HG03442 (cell line): ENCODE measurements at regions not wholly inside any gene's neighbourhood (a gene's known extent, or its start where the extent isn't known, plus 50 kb on each side); places are given as distances from the start of the nearest gene placed in this dataset.
"Not testable (repeated sequence)": the region's sequence is repeated elsewhere in the genome, so short reads cannot be mapped to it uniquely, and the experiment has no call there.

Experiments used
- ATAC-seq: cut with Tn5 transposase; IDR thresholded peaks from one replicate; pipeline ENCODE4 v1.9.1; 2021; ENCODE audit warnings: mild to moderate bottlenecking, moderate library complexity; ENCODE audit not compliant: unreplicated experiment

DNA sequence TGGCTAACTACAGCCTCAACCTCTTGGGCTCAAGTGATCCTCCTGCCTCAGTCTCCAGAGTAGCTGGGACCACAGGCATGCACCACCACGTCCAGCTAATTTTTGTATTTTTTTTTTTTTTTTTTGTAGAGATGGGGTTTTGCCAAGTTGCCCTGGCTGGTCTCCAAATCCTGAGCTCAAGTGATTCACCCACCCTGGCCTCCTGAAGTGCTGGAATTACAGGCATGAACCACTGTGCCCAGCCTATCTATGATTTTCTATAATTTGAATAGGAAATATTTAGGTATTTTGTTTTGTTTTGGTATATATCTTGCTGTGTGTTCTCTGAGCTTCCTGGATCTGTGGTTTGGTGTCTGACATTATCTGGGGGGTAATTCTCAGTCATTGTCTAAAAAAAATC is 146.3 kb upstream of the OR4E1 start:
- ATAC-seq: not testable (repeated sequence)

GRCh38 chr14:21817010-21817409 is 143.4 kb upstream of the OR4E1 start:
- not testable (repeated sequence) for ATAC-seq

DNA sequence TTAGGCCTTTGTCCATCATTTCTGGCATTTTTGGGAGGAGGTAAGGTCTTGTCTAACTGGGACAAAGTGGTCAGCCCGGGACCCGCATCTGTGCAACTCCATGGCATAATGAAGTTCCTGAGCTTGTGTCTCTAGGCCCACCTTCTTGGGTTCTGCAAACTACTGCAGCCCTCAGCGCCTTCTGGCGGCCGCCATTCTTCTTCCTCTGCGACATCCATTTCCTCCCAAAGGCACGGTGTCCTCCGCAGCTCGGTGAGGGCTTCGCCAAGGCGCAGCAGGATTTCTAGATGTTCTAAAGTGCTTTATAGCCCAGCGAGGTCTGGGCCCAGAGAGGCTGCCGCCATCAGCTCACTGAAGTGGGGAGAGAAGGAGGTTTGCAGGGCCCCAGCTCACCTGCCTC is 134.4 kb upstream of the OR4E1 start:
- ATAC-seq: no peak

- no peak for ATAC-seq
Measured at GRCh38 chr14:21804981-21805380, 131.4 kb upstream of the OR4E1 start.

- ATAC-seq: no peak
Measured at GRCh38 chr14:21802441-21802840, 128.8 kb upstream of the OR4E1 start.

- ATAC-seq: no peak
Measured at GRCh38 chr14:21796916-21797315, 123.3 kb upstream of the OR4E1 start.

DNA sequence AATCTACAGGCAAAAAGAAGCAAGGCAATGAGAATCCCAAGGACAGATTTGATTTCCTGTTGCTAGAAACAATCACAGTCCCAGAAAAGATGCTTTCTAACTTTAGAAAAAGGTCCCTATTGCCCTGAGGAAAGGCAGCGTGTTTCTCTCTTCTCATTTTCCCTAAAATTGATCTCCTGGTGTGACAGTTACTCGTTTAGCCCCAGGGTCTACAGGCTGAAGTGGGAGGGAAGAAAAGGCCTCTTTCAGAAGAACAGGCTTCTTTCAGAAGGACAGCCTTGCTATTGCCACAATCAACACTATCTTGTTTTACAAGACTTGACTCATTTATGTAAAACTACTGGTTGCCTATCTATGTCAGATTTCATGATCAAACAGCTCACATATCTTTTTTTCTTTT is 121.8 kb upstream of the OR4E1 start:
- no peak for ATAC-seq

- ATAC-seq: no peak
Measured at GRCh38 chr14:21791749-21792148, 118.1 kb upstream of the OR4E1 start.

DNA sequence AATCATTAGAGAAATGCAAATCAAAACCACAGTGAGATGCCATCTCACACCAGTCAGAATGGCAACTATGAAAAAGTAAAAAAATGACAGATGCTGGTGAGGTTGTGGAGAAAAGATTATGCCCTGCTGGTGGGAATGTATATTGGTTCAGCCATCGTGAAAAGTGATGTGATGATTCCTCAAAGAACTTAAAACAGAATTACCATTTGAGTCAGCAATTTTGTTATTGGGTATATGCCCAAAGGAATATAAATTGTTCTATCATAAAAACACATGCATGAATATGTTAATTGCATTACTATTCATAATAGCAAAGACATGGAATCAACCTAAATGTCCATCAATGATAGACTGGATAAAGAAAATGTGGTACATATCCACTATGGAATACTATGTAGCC is 115.1 kb upstream of the OR4E1 start:
- not testable (repeated sequence) for ATAC-seq

- ATAC-seq: not testable (repeated sequence)
Measured at GRCh38 chr14:21787242-21787641, 113.6 kb upstream of the OR4E1 start.

- no peak for ATAC-seq
Measured at GRCh38 chr14:21781543-21781942, 107.9 kb upstream of the OR4E1 start.

GRCh38 chr14:21780429-21781084 is 106.9 kb upstream of the OR4E1 start:
- no peak for ATAC-seq

DNA sequence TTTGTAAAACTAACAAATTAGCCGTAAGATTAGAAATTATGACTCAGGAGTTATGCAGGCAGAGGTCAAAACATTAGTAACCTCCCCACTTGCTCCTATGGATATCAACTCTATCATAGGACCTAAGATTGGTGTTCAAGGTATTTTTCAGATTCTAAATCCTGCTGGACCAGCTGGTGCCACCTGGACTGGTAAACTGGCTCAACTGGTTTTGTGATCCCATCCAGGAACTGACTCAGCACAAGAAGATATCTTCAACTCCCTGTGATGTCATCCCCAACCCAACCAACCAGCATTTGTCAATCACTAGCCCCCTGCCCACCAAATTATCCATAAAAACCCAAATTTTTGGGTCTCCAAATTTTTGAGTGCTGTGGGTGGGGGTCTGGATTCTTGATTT is 98.1 kb upstream of the OR4E1 start:
- no peak for ATAC-seq

DNA sequence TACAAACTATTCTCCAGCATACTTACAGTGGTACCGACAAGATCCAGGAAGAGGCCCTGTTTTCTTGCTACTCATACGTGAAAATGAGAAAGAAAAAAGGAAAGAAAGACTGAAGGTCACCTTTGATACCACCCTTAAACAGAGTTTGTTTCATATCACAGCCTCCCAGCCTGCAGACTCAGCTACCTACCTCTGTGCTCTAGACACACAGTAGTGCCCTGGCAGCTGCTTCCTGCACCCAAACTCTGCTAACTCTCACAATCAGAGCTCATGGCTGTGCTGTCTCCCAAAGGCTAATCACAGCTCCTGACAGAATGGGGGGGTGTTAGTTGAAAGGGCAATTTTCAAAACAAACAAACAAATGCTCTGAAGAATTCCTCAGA is 95.2 kb upstream of the OR4E1 start:
- no peak for ATAC-seq

GRCh38 chr14:21768116-21768874 is 94.7 kb upstream of the OR4E1 start:
- ATAC-seq: peak; percentile 61

DNA sequence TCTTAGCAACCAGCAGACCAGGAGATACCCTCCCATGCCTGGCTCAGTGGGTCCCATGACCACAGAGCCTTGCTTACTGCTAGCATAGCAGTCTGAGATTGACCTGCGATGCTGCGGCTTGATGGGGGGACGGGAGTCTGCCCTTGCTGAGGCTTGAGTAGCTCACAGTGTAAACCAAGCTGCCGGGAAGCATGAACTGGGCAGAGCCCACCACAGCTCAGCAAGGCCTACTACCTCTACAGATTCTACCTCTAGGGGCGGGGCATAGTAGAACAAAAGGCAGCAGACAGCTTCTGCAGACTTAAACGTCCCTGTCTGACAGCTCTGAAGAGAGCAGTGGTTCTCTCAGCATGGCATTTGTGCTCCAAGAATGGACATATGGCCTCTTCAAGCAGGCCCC is 86.7 kb upstream of the OR4E1 start:
- ATAC-seq: not testable (repeated sequence)

DNA sequence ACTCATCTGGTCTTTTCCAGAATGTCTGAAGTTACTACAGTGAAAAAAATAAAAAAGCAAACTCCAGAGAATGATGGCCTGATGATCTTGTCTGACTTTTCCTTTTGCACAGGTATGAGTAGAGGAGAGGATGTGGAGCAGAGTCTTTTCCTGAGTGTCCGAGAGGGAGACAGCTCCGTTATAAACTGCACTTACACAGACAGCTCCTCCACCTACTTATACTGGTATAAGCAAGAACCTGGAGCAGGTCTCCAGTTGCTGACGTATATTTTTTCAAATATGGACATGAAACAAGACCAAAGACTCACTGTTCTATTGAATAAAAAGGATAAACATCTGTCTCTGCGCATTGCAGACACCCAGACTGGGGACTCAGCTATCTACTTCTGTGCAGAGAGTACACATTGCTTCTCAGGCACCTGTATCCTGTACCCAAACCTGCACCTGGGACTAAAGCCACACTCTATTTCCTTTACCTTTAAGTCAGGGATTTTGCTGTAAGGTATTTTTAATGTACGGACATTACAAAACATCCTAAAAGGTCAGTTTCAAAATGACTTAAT is 75.8 kb upstream of the OR4E1 start:
- ATAC-seq: no peak

- ATAC-seq: peak; percentile 66
Measured at GRCh38 chr14:21748869-21749303, 75.3 kb upstream of the OR4E1 start.

DNA sequence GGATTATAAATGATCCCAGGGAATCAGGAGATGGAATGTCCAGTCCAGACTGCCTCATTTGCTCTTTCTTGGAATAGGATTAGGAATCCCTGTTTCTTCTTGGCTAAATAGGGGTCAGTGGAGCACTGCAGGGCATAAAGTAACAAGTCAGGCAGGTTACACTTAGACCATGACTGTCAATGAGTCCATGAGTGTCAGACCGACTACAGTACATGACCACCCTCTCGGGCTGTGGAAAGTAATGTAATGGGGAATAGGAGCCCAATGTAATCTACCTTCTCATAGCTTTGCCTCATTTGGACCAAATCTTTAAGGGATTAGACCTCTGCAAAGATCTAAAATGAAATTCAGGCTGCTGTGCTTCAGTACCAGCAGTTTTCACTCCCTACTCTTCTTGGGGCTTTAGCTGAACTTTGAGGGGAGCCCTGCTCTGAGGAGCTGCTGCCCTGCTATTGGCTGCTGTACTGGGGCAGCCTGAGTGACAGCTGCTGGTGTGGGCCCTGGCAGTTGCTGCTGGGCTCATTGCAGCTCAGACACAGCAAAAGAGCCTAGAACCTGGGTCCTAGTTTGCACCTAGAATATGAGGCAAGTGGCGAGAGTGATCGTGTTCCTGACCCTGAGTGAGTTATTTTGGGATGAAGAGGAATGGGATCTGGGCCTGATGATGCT is 62.2 kb upstream of the OR4E1 start:
- no peak for ATAC-seq

GRCh38 chr14:21735200-21735599 is 61.6 kb upstream of the OR4E1 start:
- ATAC-seq: no peak

DNA sequence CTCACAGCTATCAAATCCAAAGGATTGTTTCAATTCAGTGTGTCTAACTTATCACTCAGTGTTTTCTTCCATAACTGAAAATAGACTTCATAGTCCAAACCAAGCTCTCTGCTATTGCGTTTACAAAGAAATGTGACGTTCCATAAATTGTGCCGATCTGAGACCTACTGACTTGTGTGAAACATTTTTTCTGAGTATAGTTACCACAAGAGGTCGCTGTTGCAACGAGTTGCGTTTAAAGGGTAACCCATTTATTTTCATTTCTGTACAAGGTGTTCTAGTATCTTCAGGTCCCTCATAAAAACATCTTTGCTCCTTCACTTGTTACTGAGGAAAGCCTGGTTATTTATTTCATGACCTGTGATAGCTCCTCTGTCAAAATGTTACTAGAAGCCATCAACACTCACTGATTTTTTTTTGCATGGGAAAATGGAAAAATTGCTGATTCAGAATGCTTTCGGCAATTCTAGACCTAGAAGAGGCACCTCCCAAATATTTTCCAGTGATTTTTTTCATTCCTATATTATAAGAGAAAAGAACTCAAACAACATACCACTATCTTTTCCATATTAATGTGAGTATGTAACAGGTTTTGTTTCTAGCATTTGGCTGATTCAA is 60.9 kb upstream of the OR4E1 start:
- ATAC-seq: no peak
